ENCODE measurements at regions not wholly inside any gene's neighbourhood (a gene's known extent, or its start where the extent isn't known, plus 50 kb on each side); places are given as distances from the start of the nearest gene placed in this dataset.

- Histone ChIP-seq H3K4me2 (ENCODE audit: low read length) (no peak overlapping the region), H3K9me2 (replicated peaks; ENCODE audit: control insufficient read depth, low read length) (no peaks in the 10 kb centered on the region), H3K9me3 (ENCODE audit: control insufficient read depth, insufficient read depth, low read length) (peaks cover 5% of the 10 kb centered on the region; the same call in 1 of the 2 replicates), H3K4me1 (ENCODE audit: control insufficient read depth, low read length) (no peaks in the 10 kb centered on the region), H3K27ac (ENCODE audit: low read depth, low read length) (no peak overlapping the region), H3K4me3 (ENCODE audit: low read length) (no peak overlapping the region), H3K36me3 (ENCODE audit: control insufficient read depth, low read length) (no peaks in the 10 kb centered on the region), H3K27me3 (ENCODE audit: control insufficient read depth, low read length) (no peaks in the 10 kb centered on the region; the same call in 1 of the 2 replicates), H3K79me2 (ENCODE audit: control insufficient read depth, low read length) (no peaks in the 10 kb centered on the region), H4K20me1 (ENCODE audit: control insufficient read depth, insufficient read depth, low read depth, low read length) (no peaks in the 10 kb centered on the region), H3F3A (ENCODE audit: control insufficient read depth, insufficient read depth) (no peaks in the 10 kb centered on the region)
- TF ChIP-seq CTCF (IDR thresholded peaks at IDR 0.05; ENCODE audit: low read depth, low read length, poor library complexity, severe bottlenecking) (no peak), EZH2phosphoT487 (IDR thresholded peaks at IDR 0.05; ENCODE audit: borderline replicate concordance, low read length) (no peak)
These were observed 107.5 kb downstream of the CYSLTR2 start for GRCh38 chr13:48761256-48761655.

GRCh38 chr13:48769107-48769704, 115.5 kb downstream of the CYSLTR2 start:
- Histone ChIP-seq H3K36me3 (ENCODE audit: control insufficient read depth, low read length) (no peaks in the 10 kb centered on the region), H3K4me3 (ENCODE audit: low read length) (no peak overlapping the region), H4K20me1 (ENCODE audit: control insufficient read depth, insufficient read depth, low read depth, low read length) (no peaks in the 10 kb centered on the region), H3K9me3 (ENCODE audit: control insufficient read depth, insufficient read depth, low read length) (peaks cover 5% of the 10 kb centered on the region; the same call in 1 of the 2 replicates), H3K9me2 (replicated peaks; ENCODE audit: control insufficient read depth, low read length) (no peaks in the 10 kb centered on the region), H3K4me1 (ENCODE audit: control insufficient read depth, low read length) (0 out of 2 replicates have a peak, but pooled peaks cover 3% of the 10 kb centered on the region), H3K4me2 (ENCODE audit: low read length) (no peak overlapping the region), H3K27ac (ENCODE audit: low read depth, low read length) (no peak overlapping the region), H3K27me3 (ENCODE audit: control insufficient read depth, low read length) (peaks cover 21% of the 10 kb centered on the region), H3K79me2 (ENCODE audit: control insufficient read depth, low read length) (no peaks in the 10 kb centered on the region), H3F3A (ENCODE audit: control insufficient read depth, insufficient read depth) (no peaks in the 10 kb centered on the region)
- peak; percentile 99 for TF ChIP-seq CTCF (IDR thresholded peaks at IDR 0.05; ENCODE audit: low read depth, low read length, poor library complexity, severe bottlenecking)
- TF ChIP-seq EZH2phosphoT487 (IDR thresholded peaks at IDR 0.05; ENCODE audit: borderline replicate concordance, low read length): no peak

- no peak overlapping the region for H3K4me3 ChIP-seq (ENCODE audit: low read length)
- peaks cover 21% of the 10 kb centered on the region for H3K27me3 ChIP-seq (ENCODE audit: control insufficient read depth, low read length)
- H3F3A ChIP-seq (ENCODE audit: control insufficient read depth, insufficient read depth): no peaks in the 10 kb centered on the region
- peaks cover under 1% of the 10 kb centered on the region; the same call in 1 of the 2 replicates for H3K9me3 ChIP-seq (ENCODE audit: control insufficient read depth, insufficient read depth, low read length)
- no peaks in the 10 kb centered on the region for H4K20me1 ChIP-seq (ENCODE audit: control insufficient read depth, insufficient read depth, low read depth, low read length)
- H3K36me3 ChIP-seq (ENCODE audit: control insufficient read depth, low read length): no peaks in the 10 kb centered on the region
- 0 out of 2 replicates have a peak, but pooled peaks cover 3% of the 10 kb centered on the region for H3K4me1 ChIP-seq (ENCODE audit: control insufficient read depth, low read length)
- H3K9me2 ChIP-seq (replicated peaks; ENCODE audit: control insufficient read depth, low read length): no peaks in the 10 kb centered on the region
- no peaks in the 10 kb centered on the region for H3K79me2 ChIP-seq (ENCODE audit: control insufficient read depth, low read length)
- TF ChIP-seq EZH2phosphoT487 (IDR thresholded peaks at IDR 0.05; ENCODE audit: borderline replicate concordance, low read length): no peak
- no peak for TF ChIP-seq CTCF (IDR thresholded peaks at IDR 0.05; ENCODE audit: low read depth, low read length, poor library complexity, severe bottlenecking)
- H3K4me2 ChIP-seq (ENCODE audit: low read length): no peak overlapping the region
- H3K27ac ChIP-seq (ENCODE audit: low read depth, low read length): no peak overlapping the region
These were observed 116.6 kb downstream of the CYSLTR2 start for GRCh38 chr13:48770372-48770771.

All from DOHH2 (cell line).